ENCODE measurements at regions not wholly inside any gene's neighbourhood (a gene's known extent, or its start where the extent isn't known, plus 50 kb on each side); places are given as distances from the start of the nearest gene placed in this dataset.

DNA sequence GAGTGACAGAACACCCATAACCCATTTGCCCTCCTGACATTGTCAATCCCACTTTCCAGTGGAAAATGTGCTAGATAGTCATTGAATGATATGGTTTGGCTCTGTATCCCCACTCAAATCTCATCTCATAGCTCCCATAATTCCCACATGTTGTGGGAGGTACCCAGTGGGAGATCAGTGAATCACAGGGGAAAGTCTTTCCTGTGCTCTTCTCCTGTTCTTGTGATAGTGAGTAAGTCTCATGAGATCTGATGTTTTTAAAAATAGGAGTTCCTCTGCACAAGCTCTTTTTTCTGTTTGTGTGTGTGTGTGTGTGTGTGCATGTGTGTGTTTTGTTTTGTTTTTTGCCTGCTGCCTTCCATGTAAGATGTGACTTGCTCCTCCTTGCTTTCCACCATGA is 191.7 kb downstream of the ARRDC4 start:
- no peak for FAIRE-seq
- no peaks in the 10 kb centered on the region for H3K27me3 ChIP-seq

GRCh38 chr15:98154863-98155262 is 194.4 kb downstream of the ARRDC4 start:
- WGBS, 2 donors: 39 to 54% methylated on average over 4 of the region's 4 CpGs
- H3K4me1 ChIP-seq: no peaks in the 10 kb centered on the region
- DNase-seq: no peak
- no peaks in the 10 kb centered on the region for H3K27me3 ChIP-seq
- intact Hi-C loops (cut with DNase I): no loop called here
- ATAC-seq: no peak
- no peaks in the 10 kb centered on the region for H3K36me3 ChIP-seq
- no peak overlapping the region for H3K27ac ChIP-seq
- FAIRE-seq: no peak
- no peak for TF ChIP-seq CTCF (IDR thresholded peaks at IDR 0.05)
- no peaks in the 10 kb centered on the region for H3K9me3 ChIP-seq
- H3K4me3 ChIP-seq: no peak overlapping the region

More for the DNA sequence above, 191.7 kb downstream of the ARRDC4 start:
- TF ChIP-seq CTCF (IDR thresholded peaks at IDR 0.05): no peak
- H3K4me1 ChIP-seq: no peaks in the 10 kb centered on the region
- DNase-seq (no peak), ATAC-seq (no peak)
- no peak overlapping the region for H3K4me3 ChIP-seq
- H3K36me3 ChIP-seq: no peaks in the 10 kb centered on the region
- no peak overlapping the region for H3K27ac ChIP-seq
- intact Hi-C loops (cut with DNase I): no loop called here
- H3K9me3 ChIP-seq: no peaks in the 10 kb centered on the region

DNA sequence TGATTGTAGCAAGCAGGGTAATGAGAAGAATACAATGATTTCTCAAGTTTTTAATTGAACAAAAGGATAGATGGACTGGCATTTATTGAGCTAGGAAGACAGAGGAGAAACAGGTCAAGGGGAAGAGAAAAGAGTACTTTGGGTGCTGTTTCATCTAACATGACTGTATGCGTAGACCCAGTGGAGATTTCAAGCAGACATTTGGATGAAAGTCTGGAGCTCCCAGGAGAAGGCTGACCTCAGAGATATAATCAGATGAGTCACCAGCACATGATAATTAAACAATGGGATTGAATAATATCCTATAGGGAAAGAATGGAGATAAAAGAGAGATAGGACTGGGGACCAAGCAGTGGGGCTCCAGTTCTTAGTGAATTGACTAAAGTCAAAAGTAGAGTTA is 194.9 kb downstream of the ARRDC4 start:
- no peak for TF ChIP-seq CTCF (IDR thresholded peaks at IDR 0.05)
- WGBS, 2 donors: 83 to 90% methylated on average over 1 of the region's 1 CpG
- Histone ChIP-seq H3K27me3 (no peaks in the 10 kb centered on the region), H3K4me3 (no peak overlapping the region), H3K4me1 (no peaks in the 10 kb centered on the region), H3K36me3 (no peaks in the 10 kb centered on the region), H3K9me3 (no peaks in the 10 kb centered on the region), H3K27ac (no peak overlapping the region)
- ATAC-seq (no peak), DNase-seq (no peak), FAIRE-seq (no peak)
- intact Hi-C loops (cut with DNase I): no loop called here

- no peaks in the 10 kb centered on the region for H3K9me3 ChIP-seq
- no peak for FAIRE-seq
- no peak overlapping the region for H3K27ac ChIP-seq
- intact Hi-C loops (cut with DNase I): no loop called here
- no peak for TF ChIP-seq CTCF (IDR thresholded peaks at IDR 0.05)
- H3K36me3 ChIP-seq: no peaks in the 10 kb centered on the region
- peak in 2 of 4 donors; percentile 16 to 32 for ATAC-seq
- DNase-seq: no peak
- no peaks in the 10 kb centered on the region for H3K27me3 ChIP-seq
- H3K4me3 ChIP-seq: no peak overlapping the region
- 47 to 58% methylated on average over 8 of the region's 8 CpGs for WGBS, 2 donors
- no peaks in the 10 kb centered on the region for H3K4me1 ChIP-seq
Measured at GRCh38 chr15:98160236-98160635, 199.7 kb downstream of the ARRDC4 start.

DNA sequence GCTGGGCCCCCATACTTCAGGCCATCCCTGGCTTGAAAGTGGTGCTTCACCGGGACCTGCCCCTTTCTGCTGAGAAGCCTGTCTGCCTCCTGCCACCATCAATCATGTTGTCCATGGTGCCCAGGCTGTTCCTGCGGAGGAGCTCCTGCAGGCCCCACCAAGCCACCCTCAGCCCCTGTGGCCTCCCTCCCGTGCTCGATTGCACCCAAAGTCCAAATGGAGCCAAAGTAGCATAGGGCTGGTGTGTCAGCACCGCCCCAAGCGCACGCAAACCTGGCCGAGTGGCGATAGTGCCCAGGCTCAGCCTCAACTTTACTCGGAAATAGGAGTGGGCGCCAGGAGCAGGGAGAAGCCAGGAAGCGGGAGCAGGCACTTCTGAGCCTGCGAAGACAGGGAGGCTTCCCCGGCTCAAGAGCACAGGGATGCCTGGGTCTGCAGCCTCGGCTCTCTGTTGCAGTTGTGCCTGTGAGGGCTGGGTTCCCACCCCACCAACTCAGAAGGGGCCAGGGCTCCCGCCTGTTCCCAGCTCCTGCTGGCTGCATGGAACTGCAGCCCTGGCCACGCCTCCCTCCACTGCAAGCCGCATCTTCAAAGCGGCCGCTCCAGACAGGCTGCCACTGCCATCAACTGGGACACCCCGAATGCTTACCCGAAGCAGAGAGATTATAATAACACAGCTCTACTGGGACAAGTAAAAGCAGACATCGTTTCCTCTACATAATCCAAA is 203.0 kb downstream of the ARRDC4 start:
- Histone ChIP-seq H3K4me1 (no peaks in the 10 kb centered on the region), H3K27ac (no peak overlapping the region), H3K4me3 (no peak overlapping the region), H3K27me3 (no peaks in the 10 kb centered on the region), H3K36me3 (no peaks in the 10 kb centered on the region), H3K9me3 (no peaks in the 10 kb centered on the region)
- 74 to 76% methylated on average over 23 of the region's 23 CpGs for WGBS, 2 donors
- TF ChIP-seq CTCF (IDR thresholded peaks at IDR 0.05): no peak
- ATAC-seq (no peak), FAIRE-seq (no peak), DNase-seq (no peak)
- intact Hi-C loops (cut with DNase I): no loop called here
